HL-60 (cell line): ENCODE measurements at regions not wholly inside any gene's neighbourhood (a gene's known extent, or its start where the extent isn't known, plus 50 kb on each side); places are given as distances from the start of the nearest gene placed in this dataset.

ENCODE experiments used
- CTCF ChIP-seq: IDR thresholded peaks from one replicate; pipeline ENCODE4 v1.5.1; 2011; ENCODE audit warnings: low read length, control low read depth, inconsistent platforms; ENCODE audit not compliant: insufficient read depth
- GABPA ChIP-seq: IDR thresholded peaks from 2 replicates; pipeline ENCODE4 v1.6.1; 2012; ENCODE audit warnings: low read depth
- POLR2AphosphoS5 ChIP-seq: IDR thresholded peaks from 2 replicates; pipeline ENCODE4 v1.6.1; 2012; ENCODE audit warnings: low read depth
- REST ChIP-seq: IDR thresholded peaks from 2 replicates; pipeline ENCODE4 v1.6.1; 2012; ENCODE audit warnings: low read depth; ENCODE audit not compliant: insufficient replicate concordance
- SPI1 ChIP-seq: IDR thresholded peaks from 2 replicates; pipeline ENCODE4 v1.6.1; 2012; ENCODE audit warnings: low read depth, mild to moderate bottlenecking, borderline replicate concordance

GRCh38 chr2:184322615-184323014, 275.7 kb upstream of the ZNF804A start:
- TF ChIP-seq CTCF = no peak
- no peak for TF ChIP-seq POLR2AphosphoS5
- TF ChIP-seq GABPA = no peak
- no peak for TF ChIP-seq REST
- no peak for TF ChIP-seq SPI1
